ENCODE measurements at regions not wholly inside any gene's neighbourhood (a gene's known extent, or its start where the extent isn't known, plus 50 kb on each side); places are given as distances from the start of the nearest gene placed in this dataset.

DNA sequence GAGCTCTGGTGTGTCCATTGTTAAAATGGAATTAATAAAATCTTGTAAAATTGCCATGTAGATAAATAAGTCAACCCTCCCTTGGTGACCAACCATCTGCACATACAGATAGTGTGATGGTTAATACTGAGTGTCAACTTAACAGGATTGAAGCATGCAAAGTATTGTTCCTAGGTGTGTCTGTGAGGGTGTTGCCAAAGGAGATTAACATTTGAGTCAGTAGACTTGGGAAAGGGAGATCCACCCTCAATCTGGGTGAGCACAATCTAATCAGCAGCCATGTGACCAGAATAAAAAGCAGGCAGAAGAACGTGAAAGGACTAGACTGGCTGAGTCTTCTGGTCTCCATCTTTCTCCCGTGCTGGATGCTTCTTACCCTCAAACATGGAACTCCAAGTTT is 174.8 kb downstream of the LTN1 start:
- no peak for TF ChIP-seq POLR2A (IDR thresholded peaks at IDR 0.05; ENCODE audit: low read length)
- TF ChIP-seq GATA1 (IDR thresholded peaks at IDR 0.05; ENCODE audit: low read depth, low read length), result no peak
